Panc1 (cell line): ENCODE measurements at regions not wholly inside any gene's neighbourhood (a gene's known extent, or its start where the extent isn't known, plus 50 kb on each side); places are given as distances from the start of the nearest gene placed in this dataset.

Source experiments
- ATAC-seq: fragments of 200-7000 bp; cut with Tn5 transposase; 2 replicates; pipeline ENCODE4 v1.9.1; 2020; ENCODE audit warnings: mild to moderate bottlenecking, moderate library complexity
- BruUV-seq: library from RNA; stranded (reverse); fragments of 400-500 nt; replicated peaks from 2 replicates; lab custom pipeline; 2021; lab: Mats Ljungman, UMichigan
- CTCF ChIA-PET: fragments of 300-600 bp; sonication (Branson Sonifier 250); formaldehyde crosslinking; loops from one replicate; lab custom pipeline; 2022; ENCODE audit warnings: antibody characterized with exemption; lab: Charles Lee
- POLR2A ChIA-PET: fragments of 300-600 bp; sonication (Branson Sonifier 250); formaldehyde crosslinking; loops from one replicate; lab custom pipeline; 2022; ENCODE audit warnings: antibody characterized with exemption; lab: Charles Lee
- DNase-seq: peaks from one replicate; pipeline ENCODE4 v3.0.0-alpha.2; 2010; ENCODE audit warnings: low read depth, low spot score
- H3K27ac ChIP-seq: 2 replicates; pipeline ENCODE4 v1.5.1; 2011; ENCODE audit warnings: mild to moderate bottlenecking, low read length, inconsistent platforms
- H3K27me3 ChIP-seq: fragments of 200-500 bp; sonication (Bioruptor generic); 2 replicates; pipeline ENCODE4 v1.6.0; 2014; ENCODE audit warnings: low read length, inconsistent platforms; ENCODE audit not compliant: control insufficient read depth, insufficient read depth
- H3K36me3 ChIP-seq: fragments of 200-500 bp; sonication (Bioruptor generic); 2 replicates; pipeline ENCODE4 v1.5.1; 2014; ENCODE audit warnings: inconsistent platforms, mild to moderate bottlenecking, low read length, moderate library complexity; ENCODE audit not compliant: control insufficient read depth, insufficient read depth
- H3K4me1 ChIP-seq: 2 replicates; pipeline ENCODE4 v1.5.1; 2011; ENCODE audit warnings: inconsistent platforms, mild to moderate bottlenecking, low read length, moderate library complexity; ENCODE audit not compliant: control insufficient read depth, insufficient read depth
- H3K4me3 ChIP-seq, 2 experiments: 2 replicates each; pipeline ENCODE4 v1.5.1; 2011 to 2012; ENCODE audit warnings: low read depth in 2 of 2, low read length in 2 of 2, mild to moderate bottlenecking in 2 of 2, inconsistent platforms in 1 of 2, moderate library complexity in 1 of 2
- H3K9me3 ChIP-seq: fragments of 200-500 bp; sonication (Bioruptor generic); 2 replicates; pipeline ENCODE4 v1.5.1; 2014; ENCODE audit warnings: low read depth, mild to moderate bottlenecking, inconsistent platforms, low read length, moderate library complexity; ENCODE audit not compliant: control insufficient read depth, insufficient read depth
- CTCF ChIP-seq: fragments of 450-650 bp; IDR thresholded peaks from 2 replicates; pipeline ENCODE4 v1.5.1; 2017; ENCODE audit warnings: mild to moderate bottlenecking
- POLR2AphosphoS5 ChIP-seq: IDR thresholded peaks from 2 replicates; pipeline ENCODE4 v1.6.1; 2012; ENCODE audit warnings: mild to moderate bottlenecking, low read depth, low read length, moderate library complexity
- REST ChIP-seq, 2 experiments: IDR thresholded peaks; 2 replicates each; pipeline ENCODE4 v1.6.1; 2011 to 2012; ENCODE audit warnings: low read depth in 2 of 2, control low read depth in 1 of 2, low read length in 1 of 2, mild to moderate bottlenecking in 1 of 2, moderate library complexity in 1 of 2; ENCODE audit not compliant: insufficient read depth in 1 of 2
- SIN3A ChIP-seq: IDR thresholded peaks from 2 replicates; pipeline ENCODE4 v1.6.1; 2012; ENCODE audit warnings: low read depth, mild to moderate bottlenecking, low read length, moderate library complexity, borderline replicate concordance; ENCODE audit not compliant: insufficient read depth
- TCF7L2 ChIP-seq: IDR thresholded peaks from 2 replicates; pipeline ENCODE4 v1.6.1; 2011; ENCODE audit warnings: mild to moderate bottlenecking, low read depth, low read length, inconsistent platforms
- in situ Hi-C: cut with HindIII; loops from 2 replicates; pipeline ENCODE4 v1.10.0; 2016; ENCODE audit warnings: low sequenced_read_pairs, low pct_unique_long_range_greater_than_20kb
- intact Hi-C: fragments of 100-400 bp; cut with micrococcal nuclease; formaldehyde crosslinking; loops from one replicate; pipeline ENCODE4 v1.10.0; 2022; ENCODE audit not compliant: unreplicated experiment

GRCh38 chr3:26556637-26557036 lies 65.9 kb upstream of the LRRC3B start:
- DNase-seq (no peak), ATAC-seq (no peak)
- Histone ChIP-seq H3K27me3 (no peaks in the 10 kb centered on the region), H3K9me3 (no peaks in the 10 kb centered on the region), H3K4me3 (no peak overlapping the region), H3K36me3 (no peaks in the 10 kb centered on the region), H3K27ac (no peak overlapping the region), H3K4me1 (no peaks in the 10 kb centered on the region)
- TF ChIP-seq REST (IDR thresholded peaks at IDR 0.05; ENCODE audit: insufficient read depth in 1 of 2, low read depth in 2 of 2, low read length in 1 of 2), result no peak
- no peak for TF ChIP-seq POLR2AphosphoS5
- no peak for TF ChIP-seq SIN3A
- no peak for TF ChIP-seq CTCF
- TF ChIP-seq TCF7L2, result no peak
- no TSS peak for BruUV-seq
- ChIA-PET POLR2A (no interaction called here), CTCF (no interaction called here)
- intact Hi-C loops (no loop called here), in situ Hi-C loops (no loop called here)

- Histone ChIP-seq H3K4me3 (no peak overlapping the region), H3K27ac (no peak overlapping the region), H3K4me1 (no peaks in the 10 kb centered on the region), H3K9me3 (no peaks in the 10 kb centered on the region), H3K36me3 (no peaks in the 10 kb centered on the region), H3K27me3 (no peaks in the 10 kb centered on the region)
- intact Hi-C loops (no loop called here), in situ Hi-C loops (no loop called here)
- TF ChIP-seq SIN3A (no peak), POLR2AphosphoS5 (no peak), TCF7L2 (no peak), REST (IDR thresholded peaks at IDR 0.05; ENCODE audit: insufficient read depth in 1 of 2, low read depth in 2 of 2, low read length in 1 of 2) (no peak), CTCF (no peak)
- BruUV-seq, result no TSS peak
- no peak for DNase-seq
- POLR2A ChIA-PET, result no interaction called here
- ATAC-seq, result no peak
- CTCF ChIA-PET, result no interaction called here
These were observed 64.3 kb upstream of the LRRC3B start for GRCh38 chr3:26558257-26558656.
